Uterus (tissue), 2 donors: ENCODE measurements at regions not wholly inside any gene's neighbourhood (a gene's known extent, or its start where the extent isn't known, plus 50 kb on each side); places are given as distances from the start of the nearest gene placed in this dataset.

ENCODE experiments used
- POLR2A ChIP-seq, 2 donors: fragments of 450-650 bp; IDR thresholded peaks; one replicate each; pipeline ENCODE4 v1.6.1; 2016; ENCODE audit warnings: antibody characterized with exemption in 2 of 2, mild to moderate bottlenecking in 1 of 2, moderate library complexity in 1 of 2
- TF ChIP-seq, protein P1 (sequence below), 4 experiments: fragments of 200-600 bp in 2 of 4; fragments of 450-650 bp in 2 of 4; sonication (generic) in 2 of 4; IDR thresholded peaks; one replicate each; pipeline ENCODE4 v1.5.1; 2016 to 2019; ENCODE audit warnings: antibody characterized with exemption in 4 of 4, mild to moderate bottlenecking in 2 of 4, moderate library complexity in 1 of 4

DNA sequence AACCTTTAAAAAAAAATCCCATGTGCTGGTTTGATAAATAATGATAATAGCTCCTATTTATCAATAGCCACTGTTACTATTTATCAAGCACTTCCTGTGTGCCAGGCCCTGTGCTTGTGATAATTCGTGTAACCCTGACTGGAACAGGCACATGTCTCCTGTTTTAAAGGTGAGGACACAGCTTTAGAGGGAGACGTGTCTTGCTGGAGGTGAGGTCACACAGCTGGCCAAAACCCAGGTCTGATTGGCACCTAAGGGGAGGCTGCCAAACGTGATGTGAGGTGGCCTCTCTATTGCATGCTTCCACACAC, 156.6 kb downstream of the VRK1 start:
- no peak for TF ChIP-seq POLR2A (IDR thresholded peaks at IDR 0.05)
- TF ChIP-seq, protein P1, sequence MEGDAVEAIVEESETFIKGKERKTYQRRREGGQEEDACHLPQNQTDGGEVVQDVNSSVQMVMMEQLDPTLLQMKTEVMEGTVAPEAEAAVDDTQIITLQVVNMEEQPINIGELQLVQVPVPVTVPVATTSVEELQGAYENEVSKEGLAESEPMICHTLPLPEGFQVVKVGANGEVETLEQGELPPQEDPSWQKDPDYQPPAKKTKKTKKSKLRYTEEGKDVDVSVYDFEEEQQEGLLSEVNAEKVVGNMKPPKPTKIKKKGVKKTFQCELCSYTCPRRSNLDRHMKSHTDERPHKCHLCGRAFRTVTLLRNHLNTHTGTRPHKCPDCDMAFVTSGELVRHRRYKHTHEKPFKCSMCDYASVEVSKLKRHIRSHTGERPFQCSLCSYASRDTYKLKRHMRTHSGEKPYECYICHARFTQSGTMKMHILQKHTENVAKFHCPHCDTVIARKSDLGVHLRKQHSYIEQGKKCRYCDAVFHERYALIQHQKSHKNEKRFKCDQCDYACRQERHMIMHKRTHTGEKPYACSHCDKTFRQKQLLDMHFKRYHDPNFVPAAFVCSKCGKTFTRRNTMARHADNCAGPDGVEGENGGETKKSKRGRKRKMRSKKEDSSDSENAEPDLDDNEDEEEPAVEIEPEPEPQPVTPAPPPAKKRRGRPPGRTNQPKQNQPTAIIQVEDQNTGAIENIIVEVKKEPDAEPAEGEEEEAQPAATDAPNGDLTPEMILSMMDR (IDR thresholded peaks at IDR 0.05), result no peak
